H9 (cell line): ENCODE measurements at regions not wholly inside any gene's neighbourhood (a gene's known extent, or its start where the extent isn't known, plus 50 kb on each side); places are given as distances from the start of the nearest gene placed in this dataset.

Experiments used
- DNase-seq: peaks from one replicate; pipeline ENCODE4 v3.0.0-alpha.2; 2017
- H2AFZ ChIP-seq: one replicate; pipeline ENCODE4 v1.6.1; 2013; ENCODE audit warnings: mild to moderate bottlenecking, low read length, control low read depth, moderate library complexity
- H2AK5ac ChIP-seq: 2 replicates; pipeline ENCODE4 v1.6.1; 2013; ENCODE audit warnings: low read length, control low read depth, mixed read lengths; ENCODE audit not compliant: insufficient read length
- H2BK120ac ChIP-seq: one replicate; pipeline ENCODE4 v1.6.1; 2013; ENCODE audit warnings: low read depth, mild to moderate bottlenecking, low read length, control low read depth, inconsistent platforms; ENCODE audit not compliant: poor library complexity, severe bottlenecking
- H2BK12ac ChIP-seq: 2 replicates; pipeline ENCODE4 v1.6.1; 2013; ENCODE audit warnings: low read length, control low read depth, mixed read lengths, low read depth; ENCODE audit not compliant: insufficient read length
- H2BK15ac ChIP-seq: 2 replicates; pipeline ENCODE4 v1.6.1; 2013; ENCODE audit warnings: low read depth, low read length, control low read depth
- H2BK20ac ChIP-seq: one replicate; pipeline ENCODE4 v1.6.1; 2013; ENCODE audit warnings: low read depth, mild to moderate bottlenecking, low read length, control low read depth, inconsistent platforms; ENCODE audit not compliant: poor library complexity, severe bottlenecking
- H2BK5ac ChIP-seq: 2 replicates; pipeline ENCODE4 v1.6.1; 2013; ENCODE audit warnings: low read length, control low read depth, mixed read lengths; ENCODE audit not compliant: insufficient read length
- H3K14ac ChIP-seq: 2 replicates; pipeline ENCODE4 v1.6.1; 2013; ENCODE audit warnings: low read length, control low read depth; ENCODE audit not compliant: insufficient read depth
- H3K18ac ChIP-seq: 2 replicates; pipeline ENCODE4 v1.6.1; 2013; ENCODE audit warnings: low read depth, mild to moderate bottlenecking, mixed read lengths, low read length, control low read depth; ENCODE audit not compliant: insufficient read length
- H3K23ac ChIP-seq: 2 replicates; pipeline ENCODE4 v1.6.1; 2013; ENCODE audit warnings: low read length, control low read depth, mixed read lengths, low read depth; ENCODE audit not compliant: insufficient read length
- H3K23me2 ChIP-seq: 2 replicates; pipeline ENCODE4 v1.6.1; 2013; ENCODE audit warnings: low read depth, mild to moderate bottlenecking, mixed read lengths, low read length, control low read depth; ENCODE audit not compliant: insufficient read length, poor library complexity, severe bottlenecking
- H3K27ac ChIP-seq: 2 replicates; pipeline ENCODE4 v1.5.1; 2013; ENCODE audit warnings: low read length, control low read depth, mixed read lengths, low read depth; ENCODE audit not compliant: insufficient read length
- H3K27me3 ChIP-seq: 2 replicates; pipeline ENCODE4 v1.6.1; 2013; ENCODE audit warnings: low read length, control low read depth, inconsistent platforms; ENCODE audit not compliant: insufficient read depth
- H3K4ac ChIP-seq: 2 replicates; pipeline ENCODE4 v1.6.1; 2013; ENCODE audit warnings: low read depth, mild to moderate bottlenecking, control low read depth, inconsistent platforms, low read length, moderate library complexity
- H3K4me1 ChIP-seq: 2 replicates; pipeline ENCODE4 v1.6.1; 2013; ENCODE audit warnings: low read length, control low read depth, inconsistent platforms; ENCODE audit not compliant: insufficient read depth
- H3K4me2 ChIP-seq: 2 replicates; pipeline ENCODE4 v1.6.1; 2013; ENCODE audit warnings: low read length, control low read depth, mixed read lengths; ENCODE audit not compliant: insufficient read length, insufficient read depth
- H3K56ac ChIP-seq: 2 replicates; pipeline ENCODE4 v1.6.1; 2013; ENCODE audit warnings: low read depth, mild to moderate bottlenecking, mixed read lengths, low read length, control low read depth; ENCODE audit not compliant: insufficient read length
- H3K79me1 ChIP-seq: 2 replicates; pipeline ENCODE4 v1.6.1; 2013; ENCODE audit warnings: low read depth, mild to moderate bottlenecking, moderate library complexity, low read length, control low read depth, inconsistent platforms; ENCODE audit not compliant: insufficient read depth, poor library complexity, severe bottlenecking
- H3K79me2 ChIP-seq: 2 replicates; pipeline ENCODE4 v1.6.1; 2013; ENCODE audit warnings: low read length, control low read depth, inconsistent platforms; ENCODE audit not compliant: insufficient read depth
- H3K9ac ChIP-seq: 2 replicates; pipeline ENCODE4 v1.6.1; 2013; ENCODE audit warnings: low read length, control low read depth, mixed read lengths; ENCODE audit not compliant: insufficient read length; ENCODE audit errors: extremely low read depth
- H3K9me3 ChIP-seq: one replicate; pipeline ENCODE4 v1.6.1; 2013; ENCODE audit warnings: low read depth, low read length, inconsistent platforms; ENCODE audit not compliant: control insufficient read depth
- H3T11ph ChIP-seq: one replicate; pipeline ENCODE4 v1.6.1; 2013; ENCODE audit warnings: mild to moderate bottlenecking, low read length, control low read depth, inconsistent platforms
- H4K20me1 ChIP-seq: one replicate; pipeline ENCODE4 v1.6.1; 2013; ENCODE audit not compliant: control insufficient read depth, insufficient read length, insufficient read depth
- H4K5ac ChIP-seq: 2 replicates; pipeline ENCODE4 v1.6.1; 2013; ENCODE audit warnings: low read depth, mild to moderate bottlenecking, mixed read lengths, low read length, control low read depth; ENCODE audit not compliant: insufficient read length
- H4K8ac ChIP-seq: replicated peaks from 2 replicates; pipeline ENCODE4 v1.6.1; 2013; ENCODE audit warnings: low read length, control low read depth, mixed read lengths, low read depth; ENCODE audit not compliant: insufficient read length
- H4K91ac ChIP-seq: 2 replicates; pipeline ENCODE4 v1.6.1; 2013; ENCODE audit warnings: low read depth, mild to moderate bottlenecking, moderate library complexity, mixed read lengths, low read length, control low read depth; ENCODE audit not compliant: insufficient read length
- H3K27ac Mint-ChIP-seq, 3 experiments: 2 replicates in 2 of 3; 3 replicates in 1 of 3; pipeline ENCODE4 v1.8.0; 2020 to 2021; ENCODE audit warnings: mixed read lengths in 3 of 3, mild to moderate bottlenecking in 1 of 3, moderate library complexity in 1 of 3
- H3K27me3 Mint-ChIP-seq: 2 replicates; pipeline ENCODE4 v1.8.0; 2021; ENCODE audit warnings: low read depth, mild to moderate bottlenecking, moderate library complexity, mixed read lengths
- H3K36me3 Mint-ChIP-seq, 3 experiments: 2 replicates in 2 of 3; 3 replicates in 1 of 3; pipeline ENCODE4 v1.8.0; 2020 to 2021; ENCODE audit warnings: low read depth in 3 of 3, mixed read lengths in 3 of 3; ENCODE audit not compliant: insufficient read depth in 1 of 3
- H3K4me1 Mint-ChIP-seq, 2 experiments: 2 replicates each; pipeline ENCODE4 v1.8.0; 2020; ENCODE audit warnings: mixed read lengths in 2 of 2
- H3K4me3 Mint-ChIP-seq, 2 experiments: 2 replicates in 1 of 2; 3 replicates in 1 of 2; pipeline ENCODE4 v1.8.0; 2020 to 2021; ENCODE audit warnings: mild to moderate bottlenecking in 2 of 2, mixed read lengths in 2 of 2, moderate library complexity in 1 of 2
- H3K9me3 Mint-ChIP-seq, 2 experiments: 2 replicates in 1 of 2; 3 replicates in 1 of 2; pipeline ENCODE4 v1.8.0; 2020; ENCODE audit warnings: mild to moderate bottlenecking in 2 of 2, mixed read lengths in 2 of 2, moderate library complexity in 1 of 2
- WGBS: extraction: QIAGEN DNeasy Blood & Tissue Kit; methylation state at CpG from one replicate; pipeline ENCODE4 v1.1.7; 2013; ENCODE audit warnings: missing lambda C conversion rate, low lambda C conversion rate, mixed read lengths; ENCODE audit not compliant: insufficient read length; ENCODE audit errors: extremely low coverage; 5-methylcytosine and 5-hydroxymethylcytosine counted together
- TF ChIP-seq, protein P1 (sequence below): fragments of 200-600 bp; sonication (generic); conservative IDR thresholded peaks from 3 replicates; pipeline ENCODE4 v1.8.0; 2021; ENCODE audit warnings: antibody characterized with exemption, mild to moderate bottlenecking

DNA sequence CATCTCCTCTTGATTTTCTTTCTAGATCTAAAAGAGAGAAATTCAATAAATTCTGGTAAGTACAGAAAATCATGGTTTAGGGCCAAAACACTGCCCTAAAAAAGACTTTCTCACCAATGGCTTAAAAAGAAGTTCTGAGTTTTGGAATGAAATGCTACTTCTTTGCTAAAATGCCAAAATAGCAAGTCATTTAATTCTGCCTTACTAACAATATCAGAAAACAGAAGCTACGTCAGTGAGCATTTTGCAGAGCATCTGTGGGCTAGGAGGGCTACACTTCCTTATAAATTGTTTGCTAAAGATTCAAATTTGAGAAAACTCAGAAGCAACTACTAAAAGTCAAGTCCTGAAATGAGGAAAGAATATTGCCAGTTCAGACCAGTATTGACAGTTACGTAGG, 560.8 kb upstream of the CELF2 start:
- Histone ChIP-seq H2BK20ac (no peak overlapping the region), H3K27me3 (no peaks in the 10 kb centered on the region), H3K9me3 (no peaks in the 10 kb centered on the region), H3K4me2 (no peak overlapping the region), H2BK120ac (no peak overlapping the region), H3K79me2 (no peaks in the 10 kb centered on the region), H2BK5ac (no peak overlapping the region), H3K56ac (no peak overlapping the region), H3K23me2 (no peaks in the 10 kb centered on the region), H3K27ac (no peak overlapping the region), H3T11ph (no peak overlapping the region), H2AFZ (no peak overlapping the region), H3K4ac (no peak overlapping the region), H2BK15ac (no peak overlapping the region), H3K23ac (no peak overlapping the region), H3K4me1 (no peaks in the 10 kb centered on the region), H4K20me1 (no peaks in the 10 kb centered on the region), H2AK5ac (no peak overlapping the region), H2BK12ac (no peak overlapping the region), H4K8ac (no peak overlapping the region), H3K9ac (no peak overlapping the region), H3K14ac (no peak overlapping the region), H4K5ac (no peak overlapping the region), H4K91ac (no peak overlapping the region), H3K79me1 (no peaks in the 10 kb centered on the region), H3K18ac (no peak overlapping the region)
- H3K9me3 Mint-ChIP-seq: peaks cover 0 to 7% of the 10 kb centered on the region in 2 experiments; a peak in 3 of 5 replicates
- no peaks in the 10 kb centered on the region for H3K27me3 Mint-ChIP-seq
- peaks cover 0 to 5% (median 2%) of the 10 kb centered on the region in 3 experiments; a peak in 2 of 7 replicates for H3K36me3 Mint-ChIP-seq
- H3K27ac Mint-ChIP-seq: no peak overlapping the region
- no CpG with 5 or more reads among the region's 2 CpGs for WGBS
- no peak for DNase-seq
- TF ChIP-seq, protein P1, sequence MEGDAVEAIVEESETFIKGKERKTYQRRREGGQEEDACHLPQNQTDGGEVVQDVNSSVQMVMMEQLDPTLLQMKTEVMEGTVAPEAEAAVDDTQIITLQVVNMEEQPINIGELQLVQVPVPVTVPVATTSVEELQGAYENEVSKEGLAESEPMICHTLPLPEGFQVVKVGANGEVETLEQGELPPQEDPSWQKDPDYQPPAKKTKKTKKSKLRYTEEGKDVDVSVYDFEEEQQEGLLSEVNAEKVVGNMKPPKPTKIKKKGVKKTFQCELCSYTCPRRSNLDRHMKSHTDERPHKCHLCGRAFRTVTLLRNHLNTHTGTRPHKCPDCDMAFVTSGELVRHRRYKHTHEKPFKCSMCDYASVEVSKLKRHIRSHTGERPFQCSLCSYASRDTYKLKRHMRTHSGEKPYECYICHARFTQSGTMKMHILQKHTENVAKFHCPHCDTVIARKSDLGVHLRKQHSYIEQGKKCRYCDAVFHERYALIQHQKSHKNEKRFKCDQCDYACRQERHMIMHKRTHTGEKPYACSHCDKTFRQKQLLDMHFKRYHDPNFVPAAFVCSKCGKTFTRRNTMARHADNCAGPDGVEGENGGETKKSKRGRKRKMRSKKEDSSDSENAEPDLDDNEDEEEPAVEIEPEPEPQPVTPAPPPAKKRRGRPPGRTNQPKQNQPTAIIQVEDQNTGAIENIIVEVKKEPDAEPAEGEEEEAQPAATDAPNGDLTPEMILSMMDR: no peak
- 0 out of 4 replicates have a peak, but pooled peaks cover 0 to 2% of the 10 kb centered on the region in 2 experiments for H3K4me1 Mint-ChIP-seq
- no peak overlapping the region for H3K4me3 Mint-ChIP-seq
